ENCODE measurements at regions not wholly inside any gene's neighbourhood (a gene's known extent, or its start where the extent isn't known, plus 50 kb on each side); places are given as distances from the start of the nearest gene placed in this dataset.

DNA sequence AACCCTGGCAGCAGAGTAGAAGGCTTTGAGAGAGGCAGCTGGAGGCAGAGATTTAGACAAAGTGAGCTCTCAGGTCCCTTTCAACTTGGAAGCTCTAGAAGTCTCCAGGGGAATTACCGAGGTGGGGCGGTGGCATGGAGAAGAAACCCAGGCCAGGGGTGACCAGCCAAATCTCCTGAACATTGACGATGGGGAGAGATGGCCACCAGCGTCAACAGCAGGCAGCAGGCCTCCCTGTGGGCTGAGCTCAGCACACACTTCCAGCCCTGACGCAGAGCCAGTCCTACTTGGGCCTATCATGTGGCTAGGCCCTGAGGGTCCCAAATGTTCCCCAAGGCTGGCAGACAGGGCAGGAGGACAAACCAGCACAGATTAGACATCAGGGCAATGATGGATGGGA lies 187.8 kb downstream of the BCOR start:
- Histone ChIP-seq H3K4me3 (ENCODE audit: low read length) (no peak overlapping the region), H3K9me3 (ENCODE audit: low read length) (no peaks in the 10 kb centered on the region), H3K9ac (ENCODE audit: low read length) (no peak overlapping the region), H3K4me1 (ENCODE audit: low read length) (no peaks in the 10 kb centered on the region), H3K9me2 (replicated peaks; ENCODE audit: insufficient read depth, low read length) (no peaks in the 10 kb centered on the region), H3K4me2 (ENCODE audit: low read depth, low read length, poor library complexity, severe bottlenecking) (no peak overlapping the region), H3K27me3 (ENCODE audit: low read length) (no peaks in the 10 kb centered on the region), H3K36me3 (ENCODE audit: insufficient read depth, low read length) (no peaks in the 10 kb centered on the region), H4K20me1 (ENCODE audit: insufficient read depth, low read depth, low read length) (no peaks in the 10 kb centered on the region), H3K79me2 (ENCODE audit: low read length) (no peaks in the 10 kb centered on the region), H3K27ac (ENCODE audit: low read length) (no peak overlapping the region), H2AFZ (ENCODE audit: low read length) (no peak overlapping the region)
- DNase-seq, result no peak

DNA sequence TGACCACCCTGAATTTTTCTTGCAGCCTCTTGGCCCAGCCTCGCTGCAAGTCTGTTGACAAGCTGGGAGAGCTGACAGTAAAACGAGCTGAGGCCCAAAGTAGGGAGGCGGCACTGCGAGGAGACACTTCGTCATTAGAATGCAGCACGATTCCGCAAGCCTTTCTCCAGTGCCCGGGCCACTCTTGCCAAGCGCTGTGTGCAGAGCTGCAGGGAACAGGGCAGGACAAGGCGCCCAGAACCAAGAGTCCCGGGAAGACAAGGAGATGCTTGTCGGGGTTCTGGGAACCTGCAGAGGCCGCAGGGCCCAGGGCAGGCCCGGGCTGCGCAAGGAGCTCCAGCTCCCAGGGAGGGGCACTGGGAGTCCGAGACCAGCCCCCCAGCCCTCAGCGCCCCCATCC lies 187.1 kb downstream of the BCOR start:
- H3K4me2 ChIP-seq (ENCODE audit: low read depth, low read length, poor library complexity, severe bottlenecking), result no peak overlapping the region
- H3K27ac ChIP-seq (ENCODE audit: low read length), result no peak overlapping the region
- H3K9ac ChIP-seq (ENCODE audit: low read length), result no peak overlapping the region
- H3K4me3 ChIP-seq (ENCODE audit: low read length), result no peak overlapping the region
- H3K36me3 ChIP-seq (ENCODE audit: insufficient read depth, low read length), result no peaks in the 10 kb centered on the region
- H3K79me2 ChIP-seq (ENCODE audit: low read length), result no peaks in the 10 kb centered on the region
- no peaks in the 10 kb centered on the region for H4K20me1 ChIP-seq (ENCODE audit: insufficient read depth, low read depth, low read length)
- H3K9me3 ChIP-seq (ENCODE audit: low read length), result no peaks in the 10 kb centered on the region
- no peak overlapping the region for H2AFZ ChIP-seq (ENCODE audit: low read length)
- H3K27me3 ChIP-seq (ENCODE audit: low read length), result no peaks in the 10 kb centered on the region
- H3K9me2 ChIP-seq (replicated peaks; ENCODE audit: insufficient read depth, low read length), result no peaks in the 10 kb centered on the region
- DNase-seq, result no peak
- no peaks in the 10 kb centered on the region for H3K4me1 ChIP-seq (ENCODE audit: low read length)

DNA sequence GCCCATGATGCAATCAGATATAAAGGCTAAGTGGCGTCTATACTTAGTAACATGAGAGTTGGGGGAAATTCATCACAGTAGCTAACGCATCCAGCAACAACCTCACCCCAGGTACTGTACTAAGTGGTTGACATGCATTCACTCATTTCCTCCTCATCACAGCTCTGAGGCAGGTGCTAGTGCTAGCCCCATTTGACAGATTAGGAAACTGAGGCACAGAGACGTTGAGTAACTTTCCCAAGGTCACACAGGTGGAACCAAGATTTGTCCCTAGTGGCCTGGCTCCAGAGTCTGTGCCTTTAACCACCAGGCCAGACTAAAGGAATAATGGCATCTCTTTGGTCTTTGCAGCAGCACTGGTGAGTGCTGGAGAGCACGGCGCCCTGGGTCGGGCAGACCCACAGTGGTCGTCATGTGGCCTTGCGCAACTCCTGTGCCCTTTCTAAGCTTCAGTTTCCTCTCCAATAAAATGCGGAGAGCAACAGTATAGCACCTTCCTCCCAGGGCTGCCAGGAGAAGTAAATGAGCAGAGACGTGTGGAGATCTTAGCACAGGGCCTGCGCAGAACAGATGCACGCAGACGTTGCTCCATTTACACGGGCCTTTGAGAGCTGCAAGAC lies 186.4 kb downstream of the BCOR start:
- Histone ChIP-seq H3K9me3 (ENCODE audit: low read length) (no peaks in the 10 kb centered on the region), H3K79me2 (ENCODE audit: low read length) (no peaks in the 10 kb centered on the region), H3K9me2 (replicated peaks; ENCODE audit: insufficient read depth, low read length) (no peaks in the 10 kb centered on the region), H3K4me2 (ENCODE audit: low read depth, low read length, poor library complexity, severe bottlenecking) (no peak overlapping the region), H3K27me3 (ENCODE audit: low read length) (no peaks in the 10 kb centered on the region), H3K36me3 (ENCODE audit: insufficient read depth, low read length) (no peaks in the 10 kb centered on the region), H3K4me3 (ENCODE audit: low read length) (no peak overlapping the region), H3K27ac (ENCODE audit: low read length) (no peak overlapping the region), H3K9ac (ENCODE audit: low read length) (no peak overlapping the region), H3K4me1 (ENCODE audit: low read length) (no peaks in the 10 kb centered on the region), H4K20me1 (ENCODE audit: insufficient read depth, low read depth, low read length) (no peaks in the 10 kb centered on the region), H2AFZ (ENCODE audit: low read length) (no peak overlapping the region)
- DNase-seq, result no peak

DNA sequence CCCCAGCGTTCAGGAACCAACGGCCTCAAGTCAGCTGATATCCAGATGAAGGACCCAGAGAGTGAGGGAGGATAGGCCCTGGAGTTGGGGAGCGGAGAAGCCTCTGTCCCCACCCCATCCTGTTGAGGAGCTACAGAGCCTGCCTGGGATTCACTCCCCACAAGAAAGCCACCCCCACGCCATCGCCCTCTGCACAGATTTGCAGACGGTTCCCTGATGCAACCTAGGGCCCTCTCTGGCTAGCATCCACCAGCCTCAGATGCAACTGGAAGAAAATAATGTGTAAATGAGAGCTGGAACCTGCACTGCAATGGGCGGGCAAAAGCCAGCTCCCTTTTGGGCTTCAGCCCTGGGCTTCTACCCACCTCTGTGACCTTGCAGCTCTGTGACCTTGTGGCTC lies 185.6 kb downstream of the BCOR start:
- Histone ChIP-seq H3K4me2 (ENCODE audit: low read depth, low read length, poor library complexity, severe bottlenecking) (no peak overlapping the region), H3K9me2 (replicated peaks; ENCODE audit: insufficient read depth, low read length) (no peaks in the 10 kb centered on the region), H2AFZ (ENCODE audit: low read length) (no peak overlapping the region), H3K27ac (ENCODE audit: low read length) (no peak overlapping the region), H3K79me2 (ENCODE audit: low read length) (no peaks in the 10 kb centered on the region), H3K4me3 (ENCODE audit: low read length) (no peak overlapping the region), H4K20me1 (ENCODE audit: insufficient read depth, low read depth, low read length) (no peaks in the 10 kb centered on the region), H3K36me3 (ENCODE audit: insufficient read depth, low read length) (no peaks in the 10 kb centered on the region), H3K27me3 (ENCODE audit: low read length) (no peaks in the 10 kb centered on the region), H3K9me3 (ENCODE audit: low read length) (no peaks in the 10 kb centered on the region), H3K9ac (ENCODE audit: low read length) (no peak overlapping the region), H3K4me1 (ENCODE audit: low read length) (no peaks in the 10 kb centered on the region)
- DNase-seq, result no peak

DNA sequence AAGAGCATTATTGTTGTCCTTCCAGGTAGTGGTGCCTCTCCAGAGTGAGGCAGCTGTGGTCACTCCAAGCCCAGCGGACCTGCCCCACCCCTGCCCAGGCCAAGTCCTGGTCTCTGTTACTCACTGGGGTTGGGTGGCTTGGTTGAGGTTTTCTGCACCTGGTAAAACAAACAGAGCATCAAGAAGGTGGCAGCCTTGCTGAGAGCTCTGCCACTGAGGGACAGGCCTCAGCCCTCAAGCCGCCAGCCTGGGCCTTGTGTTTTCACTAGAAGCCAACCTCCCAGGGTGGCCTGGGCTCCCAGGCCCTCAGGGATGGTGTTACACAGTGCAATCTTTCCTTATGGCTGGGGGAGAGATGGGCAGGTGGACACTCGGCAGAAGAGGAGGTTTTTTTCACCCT lies 182.7 kb downstream of the BCOR start:
- H3K4me3 ChIP-seq (ENCODE audit: low read length), result no peak overlapping the region
- H3K27me3 ChIP-seq (ENCODE audit: low read length), result no peaks in the 10 kb centered on the region
- no peak overlapping the region for H3K27ac ChIP-seq (ENCODE audit: low read length)
- no peaks in the 10 kb centered on the region for H3K9me2 ChIP-seq (replicated peaks; ENCODE audit: insufficient read depth, low read length)
- no peaks in the 10 kb centered on the region for H3K9me3 ChIP-seq (ENCODE audit: low read length)
- no peaks in the 10 kb centered on the region for H4K20me1 ChIP-seq (ENCODE audit: insufficient read depth, low read depth, low read length)
- no peak overlapping the region for H3K4me2 ChIP-seq (ENCODE audit: low read depth, low read length, poor library complexity, severe bottlenecking)
- no peaks in the 10 kb centered on the region for H3K4me1 ChIP-seq (ENCODE audit: low read length)
- no peaks in the 10 kb centered on the region for H3K79me2 ChIP-seq (ENCODE audit: low read length)
- H3K36me3 ChIP-seq (ENCODE audit: insufficient read depth, low read length), result no peaks in the 10 kb centered on the region
- no peak overlapping the region for H3K9ac ChIP-seq (ENCODE audit: low read length)
- no peak for DNase-seq
- H2AFZ ChIP-seq (ENCODE audit: low read length), result no peak overlapping the region

DNA sequence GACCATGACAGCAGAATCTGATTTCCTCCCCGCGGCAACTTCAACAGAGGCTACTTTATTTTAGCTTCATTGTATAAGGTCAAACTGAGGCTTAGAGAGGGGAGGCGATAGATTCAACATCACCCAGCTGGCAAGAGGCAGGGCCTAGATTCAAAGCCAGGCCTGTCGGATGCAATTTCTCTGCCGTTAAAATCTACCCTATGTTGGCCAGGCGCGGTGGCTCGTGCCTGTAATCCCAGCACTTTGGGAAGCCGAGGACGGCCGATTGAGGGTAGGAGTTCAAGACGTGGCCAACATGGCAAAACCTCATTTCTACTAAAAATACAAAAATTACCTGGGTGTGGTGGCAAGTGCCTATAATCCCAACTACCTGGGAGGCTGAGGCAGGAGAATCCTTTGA lies 182.2 kb downstream of the BCOR start:
- Histone ChIP-seq H3K9ac (ENCODE audit: low read length) (no peak overlapping the region), H3K9me3 (ENCODE audit: low read length) (no peaks in the 10 kb centered on the region), H4K20me1 (ENCODE audit: insufficient read depth, low read depth, low read length) (no peaks in the 10 kb centered on the region), H3K4me3 (ENCODE audit: low read length) (no peak overlapping the region), H3K4me1 (ENCODE audit: low read length) (no peaks in the 10 kb centered on the region), H3K27me3 (ENCODE audit: low read length) (no peaks in the 10 kb centered on the region), H3K9me2 (replicated peaks; ENCODE audit: insufficient read depth, low read length) (no peaks in the 10 kb centered on the region), H3K36me3 (ENCODE audit: insufficient read depth, low read length) (no peaks in the 10 kb centered on the region), H3K79me2 (ENCODE audit: low read length) (no peaks in the 10 kb centered on the region), H3K4me2 (ENCODE audit: low read depth, low read length, poor library complexity, severe bottlenecking) (no peak overlapping the region), H2AFZ (ENCODE audit: low read length) (no peak overlapping the region), H3K27ac (ENCODE audit: low read length) (no peak overlapping the region)
- DNase-seq, result no peak

DNA sequence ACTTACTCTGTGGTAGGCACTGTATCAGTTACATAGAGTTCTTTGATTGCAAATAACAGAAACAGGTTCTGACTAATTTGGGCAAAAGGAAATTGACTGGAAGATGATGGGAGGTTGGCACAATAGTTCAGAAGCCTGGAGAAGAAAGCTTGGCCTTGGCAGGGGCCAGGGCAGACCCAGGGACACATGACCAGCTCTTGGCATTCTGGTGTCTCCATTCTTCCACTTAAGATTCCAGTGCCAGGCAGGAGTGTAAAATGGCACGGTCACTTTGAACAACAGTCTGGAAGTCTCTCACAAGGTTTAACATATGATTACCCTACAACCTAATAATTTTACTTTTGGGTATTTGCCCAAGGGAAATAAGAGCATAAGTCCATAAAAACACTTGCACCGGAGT lies 175.9 kb downstream of the BCOR start:
- no peak overlapping the region for H3K4me3 ChIP-seq (ENCODE audit: low read length)
- H3K9me2 ChIP-seq (replicated peaks; ENCODE audit: insufficient read depth, low read length), result no peaks in the 10 kb centered on the region
- H3K36me3 ChIP-seq (ENCODE audit: insufficient read depth, low read length), result no peaks in the 10 kb centered on the region
- no peaks in the 10 kb centered on the region for H3K79me2 ChIP-seq (ENCODE audit: low read length)
- H3K27ac ChIP-seq (ENCODE audit: low read length), result no peak overlapping the region
- no peak for DNase-seq
- no peaks in the 10 kb centered on the region for H3K9me3 ChIP-seq (ENCODE audit: low read length)
- no peaks in the 10 kb centered on the region for H3K27me3 ChIP-seq (ENCODE audit: low read length)
- H3K4me2 ChIP-seq (ENCODE audit: low read depth, low read length, poor library complexity, severe bottlenecking), result no peak overlapping the region
- H3K4me1 ChIP-seq (ENCODE audit: low read length), result no peaks in the 10 kb centered on the region
- H4K20me1 ChIP-seq (ENCODE audit: insufficient read depth, low read depth, low read length), result no peaks in the 10 kb centered on the region
- no peak overlapping the region for H3K9ac ChIP-seq (ENCODE audit: low read length)
- no peak overlapping the region for H2AFZ ChIP-seq (ENCODE audit: low read length)

DNA sequence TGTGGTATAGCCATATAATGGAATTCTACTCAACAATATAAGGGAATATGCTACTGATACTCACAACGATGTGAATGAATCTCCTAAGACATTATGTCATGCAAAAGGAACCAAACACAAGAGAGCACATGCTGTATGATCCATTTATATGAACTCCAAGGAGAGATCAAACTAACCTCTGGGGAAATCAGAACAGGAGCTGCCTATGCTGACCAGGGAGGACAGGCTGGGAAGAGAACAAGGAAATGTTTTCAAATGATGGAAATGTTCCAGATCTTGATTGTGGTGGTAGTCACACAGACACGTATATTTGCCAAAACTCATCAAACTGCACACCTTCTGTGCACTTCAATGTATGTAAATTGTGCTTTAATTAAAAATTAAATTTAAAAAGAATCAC lies 175.3 kb downstream of the BCOR start:
- no peak for DNase-seq
- H3K79me2 ChIP-seq (ENCODE audit: low read length), result no peaks in the 10 kb centered on the region
- H3K4me1 ChIP-seq (ENCODE audit: low read length), result no peaks in the 10 kb centered on the region
- no peak overlapping the region for H3K4me2 ChIP-seq (ENCODE audit: low read depth, low read length, poor library complexity, severe bottlenecking)
- no peaks in the 10 kb centered on the region for H3K9me2 ChIP-seq (replicated peaks; ENCODE audit: insufficient read depth, low read length)
- H3K27ac ChIP-seq (ENCODE audit: low read length), result no peak overlapping the region
- H3K4me3 ChIP-seq (ENCODE audit: low read length), result no peak overlapping the region
- no peaks in the 10 kb centered on the region for H3K9me3 ChIP-seq (ENCODE audit: low read length)
- no peak overlapping the region for H2AFZ ChIP-seq (ENCODE audit: low read length)
- no peaks in the 10 kb centered on the region for H4K20me1 ChIP-seq (ENCODE audit: insufficient read depth, low read depth, low read length)
- no peak overlapping the region for H3K9ac ChIP-seq (ENCODE audit: low read length)
- H3K36me3 ChIP-seq (ENCODE audit: insufficient read depth, low read length), result no peaks in the 10 kb centered on the region
- no peaks in the 10 kb centered on the region for H3K27me3 ChIP-seq (ENCODE audit: low read length)

DNA sequence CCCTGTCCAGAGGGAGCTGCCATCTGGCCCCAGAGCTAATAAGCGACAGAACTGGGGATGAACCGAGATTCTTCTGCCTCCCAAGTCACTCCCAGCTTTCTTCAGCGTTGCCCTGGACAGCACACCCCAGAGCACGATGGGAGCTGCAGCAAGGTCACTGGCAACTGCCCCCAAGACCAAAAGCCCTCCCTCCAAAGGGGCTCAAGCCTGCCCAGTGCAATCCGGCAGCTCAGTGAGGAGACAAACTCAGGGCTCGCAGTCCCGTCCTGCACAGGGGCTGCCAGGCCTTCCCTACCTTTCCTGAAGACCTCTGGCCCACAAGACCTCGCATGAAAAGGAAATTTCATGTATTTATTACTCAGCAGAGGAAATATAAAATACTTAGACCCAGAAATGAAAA lies 174.8 kb downstream of the BCOR start:
- H2AFZ ChIP-seq (ENCODE audit: low read length), result no peak overlapping the region
- H3K79me2 ChIP-seq (ENCODE audit: low read length), result no peaks in the 10 kb centered on the region
- H3K4me3 ChIP-seq (ENCODE audit: low read length), result no peak overlapping the region
- no peak for DNase-seq
- H3K27me3 ChIP-seq (ENCODE audit: low read length), result no peaks in the 10 kb centered on the region
- H3K4me1 ChIP-seq (ENCODE audit: low read length), result no peaks in the 10 kb centered on the region
- no peak overlapping the region for H3K9ac ChIP-seq (ENCODE audit: low read length)
- no peaks in the 10 kb centered on the region for H3K36me3 ChIP-seq (ENCODE audit: insufficient read depth, low read length)
- no peaks in the 10 kb centered on the region for H3K9me2 ChIP-seq (replicated peaks; ENCODE audit: insufficient read depth, low read length)
- H3K27ac ChIP-seq (ENCODE audit: low read length), result no peak overlapping the region
- no peak overlapping the region for H3K4me2 ChIP-seq (ENCODE audit: low read depth, low read length, poor library complexity, severe bottlenecking)
- no peaks in the 10 kb centered on the region; the same call in 1 of the 2 replicates for H4K20me1 ChIP-seq (ENCODE audit: insufficient read depth, low read depth, low read length)
- no peaks in the 10 kb centered on the region for H3K9me3 ChIP-seq (ENCODE audit: low read length)

Data from Karpas-422 (cell line).